K562 (cell line): ENCODE measurements at regions not wholly inside any gene's neighbourhood (a gene's known extent, or its start where the extent isn't known, plus 50 kb on each side); places are given as distances from the start of the nearest gene placed in this dataset.

Experiments used
- ATAC-seq: fragments of 200-7000 bp; cut with Tn5 transposase; 3 replicates; pipeline ENCODE4 v1.9.1; 2020; ENCODE audit warnings: moderate library complexity
- BruUV-seq: library from RNA; stranded (reverse); fragments of 400-500 nt; replicated peaks from 2 replicates; lab custom pipeline; 2021; lab: Mats Ljungman, UMichigan
- CTCF ChIA-PET: fragments of 300-600 bp; formaldehyde crosslinking; extraction: SDS; loops from one replicate; lab custom pipeline; 2021; ENCODE audit warnings: low intra/inter-chr PET ratio; lab: Yijun Ruan, JAX
- POLR2A ChIA-PET: fragments of 300-600, 350-650 bp; sonication (Branson Sonifier 250); formaldehyde crosslinking; extraction: SDS; loops from one replicate; lab custom pipeline; 2021; ENCODE audit warnings: antibody characterized with exemption, inconsistent platforms; lab: Yijun Ruan, JAX
- DNase-seq, 4 experiments: peaks; one replicate each; pipeline versions ENCODE4 v3.0.0 to v3.0.0-alpha.2; 2011 to 2018; ENCODE audit warnings: low spot score in 3 of 4, mixed read lengths in 3 of 4; ENCODE audit errors: extremely low read depth in 1 of 4
- FAIRE-seq: peaks from 2 replicates; lab custom pipeline; 2011; peaks lifted over from hg19 to GRCh38; lab: Jason Lieb, UNC
- H2AFZ ChIP-seq: 2 replicates; pipeline ENCODE4 v1.6.0; 2011; ENCODE audit warnings: low read depth, low read length, control low read depth, inconsistent platforms
- H3K27ac ChIP-seq: fragments of 200-600 bp; 3 replicates; pipeline ENCODE4 v1.8.0; 2011; ENCODE audit warnings: low read depth, mild to moderate bottlenecking, control low read depth, inconsistent platforms, low read length, moderate library complexity, mixed read lengths; ENCODE audit errors: extremely low read depth
- H3K27me3 ChIP-seq, 2 experiments: fragments of 300-600 bp in 1 of 2; 2 replicates in 1 of 2; 3 replicates in 1 of 2; pipeline versions ENCODE4 v1.6.0 to v1.8.0; 2011; ENCODE audit warnings: inconsistent platforms in 2 of 2, low read length in 2 of 2, mild to moderate bottlenecking in 1 of 2, mixed read lengths in 1 of 2, moderate library complexity in 1 of 2; ENCODE audit not compliant: control insufficient read depth in 2 of 2, insufficient read depth in 2 of 2
- H3K36me3 ChIP-seq: fragments of 300-600 bp; 3 replicates; pipeline ENCODE4 v1.8.0; 2011; ENCODE audit warnings: mild to moderate bottlenecking, low read length, inconsistent platforms; ENCODE audit not compliant: control insufficient read depth, insufficient read depth
- H3K4me1 ChIP-seq, 2 experiments: fragments of 200-600 bp in 1 of 2; replicated peaks in 1 of 2; 2 replicates in 1 of 2; 3 replicates in 1 of 2; pipeline versions ENCODE4 v1.5.1 to v1.8.0; 2011; ENCODE audit warnings: inconsistent platforms in 2 of 2, low read length in 2 of 2, mild to moderate bottlenecking in 1 of 2, mixed read lengths in 1 of 2, moderate library complexity in 1 of 2; ENCODE audit not compliant: control insufficient read depth in 2 of 2, insufficient read depth in 2 of 2
- H3K4me2 ChIP-seq: 2 replicates; pipeline ENCODE4 v1.6.1; 2011; ENCODE audit warnings: low read length, control low read depth, inconsistent platforms, mixed read lengths; ENCODE audit not compliant: insufficient read depth
- H3K4me3 ChIP-seq: fragments of 200-600 bp; sonication (generic), shearing (Covaris generic); 2 replicates; pipeline ENCODE4 v1.5.1; 2016; ENCODE audit warnings: control low read depth, inconsistent platforms
- H3K79me2 ChIP-seq: fragments of 200-600 bp; 3 replicates; pipeline ENCODE4 v1.8.0; 2011; ENCODE audit warnings: low read length, inconsistent platforms; ENCODE audit not compliant: control insufficient read depth, insufficient read depth
- H3K9ac ChIP-seq, 2 experiments: 2 replicates each; pipeline versions ENCODE4 v1.6.0 to v1.6.1; 2011; ENCODE audit warnings: low read depth in 2 of 2, low read length in 2 of 2, control low read depth in 1 of 2, inconsistent platforms in 1 of 2, mild to moderate bottlenecking in 1 of 2, mixed read lengths in 1 of 2; ENCODE audit not compliant: insufficient read depth in 1 of 2
- H3K9me1 ChIP-seq: one replicate; pipeline ENCODE4 v1.6.0; 2011; ENCODE audit warnings: inconsistent platforms, mild to moderate bottlenecking, low read length, moderate library complexity; ENCODE audit not compliant: control insufficient read depth, insufficient read depth
- H3K9me3 ChIP-seq: replicated peaks from 2 replicates; pipeline ENCODE4 v1.5.1; 2011; ENCODE audit warnings: low read depth, low read length, inconsistent platforms; ENCODE audit not compliant: control insufficient read depth, insufficient read depth
- H4K20me1 ChIP-seq: replicated peaks from 2 replicates; pipeline ENCODE4 v1.6.1; 2011; ENCODE audit warnings: low read length, inconsistent platforms, mixed read lengths; ENCODE audit not compliant: control insufficient read depth, insufficient read depth
- EHMT2 ChIP-seq: fragments of 450-650 bp; IDR thresholded peaks from 2 replicates; pipeline ENCODE4 v1.6.1; 2018; ENCODE audit warnings: antibody characterized with exemption
- GABPB1 ChIP-seq: sonication (generic); formaldehyde crosslinking; IDR thresholded peaks from 2 replicates; pipeline ENCODE4 v1.8.0; 2022; ENCODE audit warnings: mild to moderate bottlenecking, missing genetic modification reagents
- MAFF ChIP-seq: IDR thresholded peaks from 2 replicates; pipeline ENCODE4 v1.6.1; 2012; ENCODE audit warnings: low read length, improper control_type of control experiment
- TCF15 ChIP-seq: fragments of 250-450 bp; sonication (Bioruptor Pico); IDR thresholded peaks from 2 replicates; pipeline ENCODE4 v1.8.0; 2022; ENCODE audit warnings: moderate library complexity, mild to moderate bottlenecking, inconsistent platforms
- ZNF197 ChIP-seq: fragments of 200-800 bp; sonication (Bioruptor generic); IDR thresholded peaks from 2 replicates; pipeline ENCODE4 v1.6.1; 2016; ENCODE audit warnings: low read depth, missing genetic modification characterization, missing compliant biosample characterization
- ZNF778 ChIP-seq: fragments of 450-650 bp; formaldehyde crosslinking; IDR thresholded peaks from 2 replicates; pipeline ENCODE4 v1.4.0; 2020; ENCODE audit warnings: mild to moderate bottlenecking, moderate library complexity
- WGBS: fragments of 100-300 bp; shearing (Covaris generic); methylation state at CpG from one replicate; pipeline ENCODE4 v1.1.6; 2016; ENCODE audit warnings: low coverage, mixed read lengths; ENCODE audit not compliant: insufficient coverage; ENCODE audit errors: missing lambda C conversion rate; 5-methylcytosine and 5-hydroxymethylcytosine counted together
- in situ Hi-C: fragments of 300-500 bp; cut with MboI; formaldehyde crosslinking; loops from 4 replicates; pipeline ENCODE4 v1.15.0; 2018; ENCODE audit warnings: inconsistent platforms, mixed read lengths
- intact Hi-C: fragments of 100-400 bp; cut with micrococcal nuclease; formaldehyde crosslinking; loops from 2 replicates; pipeline ENCODE4 v1.14.2; 2022

- no peak overlapping the region for H3K4me2 ChIP-seq
- no peaks in the 10 kb centered on the region for H3K9me3 ChIP-seq
- FAIRE-seq (no peak), DNase-seq (no peak), ATAC-seq (no peak)
- no peaks in the 10 kb centered on the region for H4K20me1 ChIP-seq
- CTCF ChIA-PET, result no interaction called here
- no peak overlapping the region for H3K9ac ChIP-seq
- intact Hi-C loops, result no loop called here
- no TSS peak for BruUV-seq
- WGBS, result 0% methylated on average over 2 of the region's 2 CpGs
- H3K36me3 ChIP-seq, result no peaks in the 10 kb centered on the region
- no peak overlapping the region for H3K4me3 ChIP-seq
- no peaks in the 10 kb centered on the region for H3K9me1 ChIP-seq
- POLR2A ChIA-PET, result no interaction called here
- H3K79me2 ChIP-seq, result no peaks in the 10 kb centered on the region
- H3K4me1 ChIP-seq, result no peaks in the 10 kb centered on the region
- in situ Hi-C loops, result loop anchor here (25.0 kb wide), 1 partner anchor 904 kb away; no protein-coding TSS in a partner anchor
- H3K27me3 ChIP-seq, result no peaks in the 10 kb centered on the region
- no peak overlapping the region for H2AFZ ChIP-seq
- H3K27ac ChIP-seq, result no peak overlapping the region
- TF ChIP-seq GABPB1 (CRISPR knock-in tag), result no peak
- no peak for TF ChIP-seq ZNF197 (CRISPR knock-in tag)
- TF ChIP-seq ZNF778 (CRISPR knock-in tag), result no peak
- TF ChIP-seq TCF15, result no peak
- no peak for TF ChIP-seq EHMT2
- TF ChIP-seq MAFF, result no peak
These were observed 917.6 kb downstream of the NCAM2 start for GRCh38 chr21:21915816-21916215.
